OCI-LY3 (cell line): ENCODE measurements at regions not wholly inside any gene's neighbourhood (a gene's known extent, or its start where the extent isn't known, plus 50 kb on each side); places are given as distances from the start of the nearest gene placed in this dataset.

ENCODE experiments used
- H2AFZ ChIP-seq: fragments of 200-600, 300-600 bp; shearing (Covaris generic); 2 replicates; pipeline ENCODE4 v1.6.0; 2014; ENCODE audit warnings: antibody characterized with exemption, low read depth, low read length
- H3K27ac ChIP-seq: fragments of 200-600, 300-600 bp; sonication (generic); 2 replicates; pipeline ENCODE4 v1.5.1; 2014; ENCODE audit warnings: mild to moderate bottlenecking, low read length, moderate library complexity, mixed read lengths
- H3K27me3 ChIP-seq: fragments of 200-600, 300-600 bp; sonication (generic); 2 replicates; pipeline ENCODE4 v1.6.1; 2014; ENCODE audit warnings: low read depth, low read length, mixed read lengths
- H3K36me3 ChIP-seq: fragments of 200-600, 300-600 bp; sonication (generic); replicated peaks from 2 replicates; pipeline ENCODE3; 2014; ENCODE audit warnings: low read depth, low read length, mixed read lengths
- H3K4me1 ChIP-seq: fragments of 300-600, 200-600 bp; sonication (generic); 2 replicates; pipeline ENCODE4 v1.6.1; 2014; ENCODE audit warnings: low read length, mixed read lengths
- H3K4me2 ChIP-seq: fragments of 200-600, 300-600 bp; sonication (generic); 2 replicates; pipeline ENCODE4 v1.6.1; 2014; ENCODE audit warnings: low read length, mixed read lengths
- H3K4me3 ChIP-seq: fragments of 300-600, 200-600 bp; sonication (generic); 2 replicates; pipeline ENCODE4 v1.5.1; 2014; ENCODE audit warnings: antibody characterized with exemption, mild to moderate bottlenecking, low read length, moderate library complexity
- H3K79me2 ChIP-seq: fragments of 300-600, 200-600 bp; shearing (Covaris generic); 2 replicates; pipeline ENCODE4 v1.6.1; 2014; ENCODE audit warnings: mild to moderate bottlenecking, low read length, mixed read lengths
- H3K9ac ChIP-seq: fragments of 300-600, 200-600 bp; shearing (Covaris generic); 2 replicates; pipeline ENCODE4 v1.6.0; 2014; ENCODE audit warnings: mild to moderate bottlenecking, low read length, moderate library complexity
- H3K9me3 ChIP-seq: fragments of 200-600, 300-600 bp; shearing (Covaris generic); 2 replicates; pipeline ENCODE4 v1.6.1; 2014; ENCODE audit warnings: low read length, mixed read lengths; ENCODE audit not compliant: insufficient read depth
- H4K20me1 ChIP-seq: fragments of 200-600, 300-600 bp; sonication (generic); 2 replicates; pipeline ENCODE4 v1.6.1; 2016; ENCODE audit warnings: low read length, mixed read lengths; ENCODE audit not compliant: insufficient read depth
- CTCF ChIP-seq: fragments of 200-600, 300-600 bp; sonication (generic); IDR thresholded peaks from 2 replicates; pipeline ENCODE4 v1.5.1; 2014; ENCODE audit warnings: antibody characterized with exemption, low read length, low read depth
- EZH2phosphoT487 ChIP-seq: fragments of 200-600 bp; shearing (Covaris generic); IDR thresholded peaks from 2 replicates; pipeline ENCODE4 v1.6.1; 2018; ENCODE audit warnings: antibody characterized with exemption, mixed run types, low read depth

GRCh38 chr10:61836888-61837754 is 64.4 kb upstream of the ARID5B start:
- no peaks in the 10 kb centered on the region for H3K27me3 ChIP-seq
- no peak overlapping the region for H3K9ac ChIP-seq
- no peak overlapping the region for H2AFZ ChIP-seq
- H3K4me1 ChIP-seq = peaks cover 5% of the 10 kb centered on the region; the same call in 1 of the 2 replicates
- no peak overlapping the region for H3K27ac ChIP-seq
- H3K4me3 ChIP-seq = no peak overlapping the region
- no peaks in the 10 kb centered on the region for H4K20me1 ChIP-seq
- no peak for TF ChIP-seq CTCF
- no peak for TF ChIP-seq EZH2phosphoT487
- H3K36me3 ChIP-seq = no peaks in the 10 kb centered on the region
- no peak overlapping the region for H3K4me2 ChIP-seq
- H3K79me2 ChIP-seq = no peaks in the 10 kb centered on the region
- no peaks in the 10 kb centered on the region for H3K9me3 ChIP-seq

GRCh38 chr10:61837755-61838171 is 63.7 kb upstream of the ARID5B start:
- no peaks in the 10 kb centered on the region for H3K36me3 ChIP-seq
- H3K9ac ChIP-seq = no peak overlapping the region
- no peak overlapping the region for H3K27ac ChIP-seq
- no peak overlapping the region for H3K4me2 ChIP-seq
- no peak overlapping the region for H2AFZ ChIP-seq
- TF ChIP-seq CTCF = no peak
- TF ChIP-seq EZH2phosphoT487 = no peak
- H3K4me1 ChIP-seq = peaks cover 5% of the 10 kb centered on the region; the same call in 1 of the 2 replicates
- no peaks in the 10 kb centered on the region for H3K27me3 ChIP-seq
- H3K4me3 ChIP-seq = no peak overlapping the region
- H4K20me1 ChIP-seq = no peaks in the 10 kb centered on the region
- H3K9me3 ChIP-seq = no peaks in the 10 kb centered on the region
- no peaks in the 10 kb centered on the region for H3K79me2 ChIP-seq

- no peak overlapping the region for H3K4me3 ChIP-seq
- H3K27me3 ChIP-seq = no peaks in the 10 kb centered on the region
- H3K79me2 ChIP-seq = no peaks in the 10 kb centered on the region
- H3K4me1 ChIP-seq = peaks cover 20% of the 10 kb centered on the region
- H3K27ac ChIP-seq = no peak overlapping the region
- no peaks in the 10 kb centered on the region for H3K36me3 ChIP-seq
- TF ChIP-seq EZH2phosphoT487 (no peak), CTCF (no peak)
- no peaks in the 10 kb centered on the region for H3K9me3 ChIP-seq
- no peak overlapping the region for H3K4me2 ChIP-seq
- H3K9ac ChIP-seq = no peak overlapping the region
- no peaks in the 10 kb centered on the region for H4K20me1 ChIP-seq
- no peak overlapping the region for H2AFZ ChIP-seq
These were observed 61.6 kb upstream of the ARID5B start for GRCh38 chr10:61839916-61840315.

- H3K9me3 ChIP-seq = no peaks in the 10 kb centered on the region
- no peak overlapping the region for H2AFZ ChIP-seq
- no peak for TF ChIP-seq EZH2phosphoT487
- TF ChIP-seq CTCF = no peak
These were observed 61.1 kb upstream of the ARID5B start for GRCh38 chr10:61840403-61840802.

More at GRCh38 chr10:61840403-61840802, 61.1 kb upstream of the ARID5B start:
- no peaks in the 10 kb centered on the region for H3K79me2 ChIP-seq
- H3K4me1 ChIP-seq = peaks cover 25% of the 10 kb centered on the region
- no peaks in the 10 kb centered on the region for H3K27me3 ChIP-seq
- no peaks in the 10 kb centered on the region for H3K36me3 ChIP-seq
- H4K20me1 ChIP-seq = no peaks in the 10 kb centered on the region
- no peak overlapping the region for H3K27ac ChIP-seq
- no peak overlapping the region for H3K9ac ChIP-seq
- no peak overlapping the region for H3K4me2 ChIP-seq
- no peak overlapping the region for H3K4me3 ChIP-seq
